ENCODE measurements at regions not wholly inside any gene's neighbourhood (a gene's known extent, or its start where the extent isn't known, plus 50 kb on each side); places are given as distances from the start of the nearest gene placed in this dataset.

- Histone ChIP-seq H3K27me3 (ENCODE audit: control insufficient read depth, insufficient read depth, low read length) (no peaks in the 10 kb centered on the region), H3K36me3 (replicated peaks; ENCODE audit: control insufficient read depth, insufficient read depth, low read length) (no peaks in the 10 kb centered on the region), H3K4me3 (ENCODE audit: insufficient read depth, low read depth, low read length) (no peak overlapping the region)
- DNase-seq: no peak
Measured at GRCh38 chr13:82934000-82934399, 948.3 kb downstream of the SLITRK1 start.

- H3K4me3 ChIP-seq (ENCODE audit: insufficient read depth, low read depth, low read length): no peak overlapping the region
Measured at GRCh38 chr13:82925114-82925513, 957.2 kb downstream of the SLITRK1 start.

DNA sequence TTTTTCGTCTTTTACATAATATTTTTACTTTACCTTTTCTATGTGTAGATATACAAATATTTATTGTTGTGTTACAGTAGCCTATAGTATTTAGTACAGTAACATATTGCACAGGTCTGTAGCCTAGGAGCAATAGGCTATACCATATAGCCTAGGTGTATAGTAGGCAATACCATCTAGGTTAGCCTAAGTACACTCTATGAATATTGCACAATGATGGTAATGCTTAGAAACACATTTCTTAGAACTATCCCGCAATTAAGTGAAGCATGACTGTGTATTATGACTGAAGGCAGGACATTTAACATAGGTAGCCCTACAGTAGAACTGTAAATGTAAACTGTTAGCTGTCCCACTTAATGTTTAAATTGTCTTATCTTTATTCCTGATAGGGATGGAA is 964.3 kb downstream of the SLITRK1 start:
- Histone ChIP-seq H3K36me3 (replicated peaks; ENCODE audit: control insufficient read depth, insufficient read depth, low read length) (no peaks in the 10 kb centered on the region), H3K27me3 (ENCODE audit: control insufficient read depth, insufficient read depth, low read length) (no peaks in the 10 kb centered on the region), H3K4me3 (ENCODE audit: insufficient read depth, low read depth, low read length) (no peak overlapping the region)
- DNase-seq: no peak

More at GRCh38 chr13:82925114-82925513, 957.2 kb downstream of the SLITRK1 start:
- no peaks in the 10 kb centered on the region for H3K27me3 ChIP-seq (ENCODE audit: control insufficient read depth, insufficient read depth, low read length)
- no peaks in the 10 kb centered on the region for H3K36me3 ChIP-seq (replicated peaks; ENCODE audit: control insufficient read depth, insufficient read depth, low read length)
- no peak for DNase-seq

- Histone ChIP-seq H3K27me3 (ENCODE audit: control insufficient read depth, insufficient read depth, low read length) (no peaks in the 10 kb centered on the region), H3K4me3 (ENCODE audit: insufficient read depth, low read depth, low read length) (no peak overlapping the region), H3K36me3 (replicated peaks; ENCODE audit: control insufficient read depth, insufficient read depth, low read length) (no peaks in the 10 kb centered on the region)
- DNase-seq: no peak
Measured at GRCh38 chr13:82912564-82912963, 969.7 kb downstream of the SLITRK1 start.

DNA sequence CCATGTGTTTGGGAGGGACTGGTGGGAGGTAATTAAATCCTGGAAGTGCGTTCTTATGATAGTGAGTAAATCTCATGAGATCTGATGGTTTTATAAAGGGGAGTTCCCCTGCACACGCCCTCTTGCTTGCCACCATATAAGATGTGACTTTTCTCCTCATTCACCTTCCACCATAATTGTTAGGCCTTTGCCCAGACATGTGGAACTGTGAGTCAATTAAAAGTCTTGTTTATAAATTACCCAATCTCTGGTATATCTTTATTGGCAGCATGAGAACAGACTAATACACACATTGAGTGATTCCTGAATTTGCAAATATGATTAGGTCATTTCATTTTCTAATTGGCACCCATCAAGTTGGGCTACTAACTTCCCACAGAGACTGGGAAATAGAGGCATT is 977.2 kb downstream of the SLITRK1 start:
- DNase-seq: no peak
- Histone ChIP-seq H3K36me3 (replicated peaks; ENCODE audit: control insufficient read depth, insufficient read depth, low read length) (no peaks in the 10 kb centered on the region), H3K4me3 (ENCODE audit: insufficient read depth, low read depth, low read length) (no peak overlapping the region), H3K27me3 (ENCODE audit: control insufficient read depth, insufficient read depth, low read length) (no peaks in the 10 kb centered on the region)

DNA sequence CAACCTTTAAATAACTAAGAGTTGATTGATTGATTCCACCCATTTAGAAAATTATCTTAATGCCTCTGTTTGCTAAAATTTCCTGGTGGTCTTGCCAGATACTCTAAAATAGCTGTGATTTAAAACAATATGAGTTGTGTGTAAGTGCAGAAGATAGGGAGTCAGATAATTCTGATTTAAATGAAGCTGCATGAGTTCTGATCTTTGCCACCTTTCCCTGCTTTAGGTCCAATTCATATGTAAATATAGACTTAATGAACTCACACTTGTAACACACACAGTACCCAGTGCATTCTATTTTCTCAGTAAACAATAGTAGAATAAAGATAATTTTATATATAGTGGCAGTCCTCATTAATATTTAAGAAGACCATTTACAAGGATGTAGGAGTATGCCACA is 981.8 kb downstream of the SLITRK1 start:
- no peak overlapping the region for H3K4me3 ChIP-seq (ENCODE audit: insufficient read depth, low read depth, low read length)
- H3K36me3 ChIP-seq (replicated peaks; ENCODE audit: control insufficient read depth, insufficient read depth, low read length): no peaks in the 10 kb centered on the region
- H3K27me3 ChIP-seq (ENCODE audit: control insufficient read depth, insufficient read depth, low read length): no peaks in the 10 kb centered on the region
- DNase-seq: no peak

- DNase-seq: no peak
- no peak overlapping the region for H3K4me3 ChIP-seq (ENCODE audit: insufficient read depth, low read depth, low read length)
Measured at GRCh38 chr13:82898586-82898985, 983.7 kb downstream of the SLITRK1 start.

GRCh38 chr13:82879921-82880320 is 1002.4 kb downstream of the SLITRK1 start:
- H3K27me3 ChIP-seq (ENCODE audit: control insufficient read depth, insufficient read depth, low read length): no peaks in the 10 kb centered on the region
- H3K4me3 ChIP-seq (ENCODE audit: insufficient read depth, low read depth, low read length): no peak overlapping the region
- no peak for DNase-seq
- H3K36me3 ChIP-seq (replicated peaks; ENCODE audit: control insufficient read depth, insufficient read depth, low read length): no peaks in the 10 kb centered on the region

More at GRCh38 chr13:82898586-82898985, 983.7 kb downstream of the SLITRK1 start:
- Histone ChIP-seq H3K36me3 (replicated peaks; ENCODE audit: control insufficient read depth, insufficient read depth, low read length) (no peaks in the 10 kb centered on the region), H3K27me3 (ENCODE audit: control insufficient read depth, insufficient read depth, low read length) (no peaks in the 10 kb centered on the region)

DNA sequence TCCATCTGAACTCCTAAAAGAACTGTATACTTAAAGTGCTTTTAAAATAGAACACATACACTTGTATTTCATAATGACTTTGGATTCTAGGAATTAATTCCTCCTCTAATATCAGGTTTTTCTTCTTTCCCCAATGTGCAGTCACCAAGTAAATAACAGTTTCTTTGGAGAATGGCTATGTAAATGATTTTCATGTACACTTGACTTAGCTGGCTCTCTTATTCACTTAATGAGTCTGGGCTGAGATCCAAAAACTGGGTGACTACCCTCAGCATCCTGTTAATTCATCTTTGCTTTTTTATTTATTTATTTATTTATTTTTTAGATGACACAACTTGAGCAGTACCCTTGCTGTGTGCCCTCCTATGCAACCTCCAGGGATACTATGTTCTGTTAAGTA is 1003.7 kb downstream of the SLITRK1 start:
- no peaks in the 10 kb centered on the region for H3K36me3 ChIP-seq (replicated peaks; ENCODE audit: control insufficient read depth, insufficient read depth, low read length)
- no peaks in the 10 kb centered on the region for H3K27me3 ChIP-seq (ENCODE audit: control insufficient read depth, insufficient read depth, low read length)
- H3K4me3 ChIP-seq (ENCODE audit: insufficient read depth, low read depth, low read length): no peak overlapping the region
- no peak for DNase-seq

- Histone ChIP-seq H3K27me3 (ENCODE audit: control insufficient read depth, insufficient read depth, low read length) (no peaks in the 10 kb centered on the region), H3K4me3 (ENCODE audit: insufficient read depth, low read depth, low read length) (no peak overlapping the region), H3K36me3 (replicated peaks; ENCODE audit: control insufficient read depth, insufficient read depth, low read length) (no peaks in the 10 kb centered on the region)
- DNase-seq: no peak
Measured at GRCh38 chr13:82867284-82867683, 1015.0 kb downstream of the SLITRK1 start.

DNA sequence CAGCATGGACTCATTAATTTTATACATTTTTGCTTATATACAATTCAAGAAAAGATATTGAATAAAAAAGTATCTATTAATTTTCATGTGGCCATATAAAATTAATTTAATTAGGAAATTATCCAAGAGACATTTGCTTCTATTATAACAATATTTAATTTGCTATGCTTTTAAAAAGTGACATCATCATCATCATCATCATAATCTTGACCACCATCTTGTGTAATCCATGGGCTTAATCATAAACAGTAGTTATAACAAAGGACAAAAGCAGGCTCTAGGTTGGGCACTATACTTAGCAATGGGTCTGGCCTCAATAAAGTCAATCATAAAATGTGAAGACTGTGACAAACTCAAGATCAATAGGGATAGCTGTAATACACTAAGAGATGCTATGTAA is 1031.6 kb downstream of the SLITRK1 start:
- Histone ChIP-seq H3K27me3 (ENCODE audit: control insufficient read depth, insufficient read depth, low read length) (no peaks in the 10 kb centered on the region), H3K36me3 (replicated peaks; ENCODE audit: control insufficient read depth, insufficient read depth, low read length) (no peaks in the 10 kb centered on the region), H3K4me3 (ENCODE audit: insufficient read depth, low read depth, low read length) (no peak overlapping the region)
- DNase-seq: no peak

- H3K27me3 ChIP-seq (ENCODE audit: control insufficient read depth, insufficient read depth, low read length): no peaks in the 10 kb centered on the region
Measured at GRCh38 chr13:82848766-82849165, 1033.5 kb downstream of the SLITRK1 start.

GRCh38 chr13:82847595-82847994 is 1034.7 kb downstream of the SLITRK1 start:
- Histone ChIP-seq H3K27me3 (ENCODE audit: control insufficient read depth, insufficient read depth, low read length) (no peaks in the 10 kb centered on the region), H3K36me3 (replicated peaks; ENCODE audit: control insufficient read depth, insufficient read depth, low read length) (no peaks in the 10 kb centered on the region), H3K4me3 (ENCODE audit: insufficient read depth, low read depth, low read length) (no peak overlapping the region)
- DNase-seq: no peak

More at GRCh38 chr13:82848766-82849165, 1033.5 kb downstream of the SLITRK1 start:
- DNase-seq: no peak
- Histone ChIP-seq H3K4me3 (ENCODE audit: insufficient read depth, low read depth, low read length) (no peak overlapping the region), H3K36me3 (replicated peaks; ENCODE audit: control insufficient read depth, insufficient read depth, low read length) (no peaks in the 10 kb centered on the region)

GRCh38 chr13:82833923-82834322 is 1048.4 kb downstream of the SLITRK1 start:
- no peak overlapping the region for H3K4me3 ChIP-seq (ENCODE audit: insufficient read depth, low read depth, low read length)
- no peaks in the 10 kb centered on the region for H3K27me3 ChIP-seq (ENCODE audit: control insufficient read depth, insufficient read depth, low read length)
- H3K36me3 ChIP-seq (replicated peaks; ENCODE audit: control insufficient read depth, insufficient read depth, low read length): no peaks in the 10 kb centered on the region
- no peak for DNase-seq

- Histone ChIP-seq H3K36me3 (replicated peaks; ENCODE audit: control insufficient read depth, insufficient read depth, low read length) (no peaks in the 10 kb centered on the region), H3K27me3 (ENCODE audit: control insufficient read depth, insufficient read depth, low read length) (no peaks in the 10 kb centered on the region), H3K4me3 (ENCODE audit: insufficient read depth, low read depth, low read length) (no peak overlapping the region)
- DNase-seq: no peak
Measured at GRCh38 chr13:82829040-82829439, 1053.2 kb downstream of the SLITRK1 start.

GRCh38 chr13:82827724-82828123 is 1054.5 kb downstream of the SLITRK1 start:
- Histone ChIP-seq H3K4me3 (ENCODE audit: insufficient read depth, low read depth, low read length) (no peak overlapping the region), H3K27me3 (ENCODE audit: control insufficient read depth, insufficient read depth, low read length) (no peaks in the 10 kb centered on the region), H3K36me3 (replicated peaks; ENCODE audit: control insufficient read depth, insufficient read depth, low read length) (no peaks in the 10 kb centered on the region)
- DNase-seq: no peak

Measured in H7 (cell line).